Neural progenitor cell (in vitro differentiated cells): ENCODE measurements at regions not wholly inside any gene's neighbourhood (a gene's known extent, or its start where the extent isn't known, plus 50 kb on each side); places are given as distances from the start of the nearest gene placed in this dataset.

Experiments
- CTCF ChIP-seq: fragments of 200-600 bp; sonication (generic); IDR thresholded peaks from 2 replicates; pipeline ENCODE4 v1.5.1; 2017; ENCODE audit warnings: antibody characterized with exemption, mild to moderate bottlenecking
- EZH2 ChIP-seq: fragments of 200-600 bp; sonication (generic); IDR thresholded peaks from 2 replicates; pipeline ENCODE4 v1.6.1; 2017; ENCODE audit warnings: antibody characterized with exemption, mild to moderate bottlenecking, moderate library complexity
- EZH2phosphoT487 ChIP-seq: fragments of 200-600 bp; sonication (generic); IDR thresholded peaks from 2 replicates; pipeline ENCODE4 v1.6.1; 2017; ENCODE audit warnings: antibody characterized with exemption

GRCh38 chr9:7375013-7375511, 424.5 kb downstream of the DMAC1 start:
- TF ChIP-seq EZH2, result no peak
- TF ChIP-seq CTCF, result no peak
- no peak for TF ChIP-seq EZH2phosphoT487
